ENCODE measurements at regions not wholly inside any gene's neighbourhood (a gene's known extent, or its start where the extent isn't known, plus 50 kb on each side); places are given as distances from the start of the nearest gene placed in this dataset.

DNA sequence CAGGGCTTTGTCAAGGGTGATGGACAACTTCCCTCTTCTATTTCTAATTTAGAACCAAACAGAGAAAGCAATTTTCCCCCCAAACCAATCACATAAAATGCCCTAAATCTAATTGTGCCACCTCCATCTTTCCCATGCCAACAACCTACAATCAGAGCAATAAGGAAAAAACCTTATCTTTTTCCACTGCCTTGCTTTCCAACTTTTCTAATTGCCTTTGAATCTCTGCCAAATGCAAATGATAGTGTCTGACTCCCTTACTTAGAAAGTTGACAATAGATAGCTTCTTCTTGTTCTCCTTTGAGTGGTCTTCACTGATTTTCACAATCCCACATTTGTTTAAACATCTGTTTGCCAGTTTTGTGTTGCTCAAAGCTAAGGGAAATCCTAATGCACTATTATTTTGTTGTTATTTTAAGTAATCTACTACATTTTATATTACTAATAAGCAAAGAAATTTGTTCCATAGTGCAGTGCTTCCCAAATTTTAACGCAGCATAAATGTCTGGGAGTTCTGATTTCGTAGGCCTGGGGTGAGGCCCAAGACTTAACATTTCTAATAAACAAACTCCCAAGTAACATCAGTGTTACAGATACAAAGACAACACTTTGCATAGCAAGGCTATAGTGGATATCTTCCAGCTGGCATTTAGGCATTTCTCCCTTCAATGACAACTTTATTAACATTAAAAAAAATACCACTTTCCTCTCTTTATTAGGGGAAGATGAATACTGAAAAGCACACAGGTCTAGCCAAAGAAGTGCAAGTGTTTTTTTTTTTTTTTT lies 696.3 kb upstream of the USP15 start (continued):
- TF ChIP-seq, protein P1, sequence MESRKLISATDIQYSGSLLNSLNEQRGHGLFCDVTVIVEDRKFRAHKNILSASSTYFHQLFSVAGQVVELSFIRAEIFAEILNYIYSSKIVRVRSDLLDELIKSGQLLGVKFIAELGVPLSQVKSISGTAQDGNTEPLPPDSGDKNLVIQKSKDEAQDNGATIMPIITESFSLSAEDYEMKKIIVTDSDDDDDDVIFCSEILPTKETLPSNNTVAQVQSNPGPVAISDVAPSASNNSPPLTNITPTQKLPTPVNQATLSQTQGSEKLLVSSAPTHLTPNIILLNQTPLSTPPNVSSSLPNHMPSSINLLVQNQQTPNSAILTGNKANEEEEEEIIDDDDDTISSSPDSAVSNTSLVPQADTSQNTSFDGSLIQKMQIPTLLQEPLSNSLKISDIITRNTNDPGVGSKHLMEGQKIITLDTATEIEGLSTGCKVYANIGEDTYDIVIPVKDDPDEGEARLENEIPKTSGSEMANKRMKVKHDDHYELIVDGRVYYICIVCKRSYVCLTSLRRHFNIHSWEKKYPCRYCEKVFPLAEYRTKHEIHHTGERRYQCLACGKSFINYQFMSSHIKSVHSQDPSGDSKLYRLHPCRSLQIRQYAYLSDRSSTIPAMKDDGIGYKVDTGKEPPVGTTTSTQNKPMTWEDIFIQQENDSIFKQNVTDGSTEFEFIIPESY (IDR thresholded peaks at IDR 0.05), result no peak
- TF ChIP-seq RXRA (IDR thresholded peaks at IDR 0.05) (no peak), FOXA2 (IDR thresholded peaks at IDR 0.05) (no peak)
- TF ChIP-seq, protein P2, sequence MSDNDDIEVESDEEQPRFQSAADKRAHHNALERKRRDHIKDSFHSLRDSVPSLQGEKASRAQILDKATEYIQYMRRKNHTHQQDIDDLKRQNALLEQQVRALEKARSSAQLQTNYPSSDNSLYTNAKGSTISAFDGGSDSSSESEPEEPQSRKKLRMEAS (IDR thresholded peaks at IDR 0.05), result no peak
- TF ChIP-seq, protein P3, sequence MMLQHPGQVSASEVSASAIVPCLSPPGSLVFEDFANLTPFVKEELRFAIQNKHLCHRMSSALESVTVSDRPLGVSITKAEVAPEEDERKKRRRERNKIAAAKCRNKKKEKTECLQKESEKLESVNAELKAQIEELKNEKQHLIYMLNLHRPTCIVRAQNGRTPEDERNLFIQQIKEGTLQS (IDR thresholded peaks at IDR 0.05), result no peak

DNA sequence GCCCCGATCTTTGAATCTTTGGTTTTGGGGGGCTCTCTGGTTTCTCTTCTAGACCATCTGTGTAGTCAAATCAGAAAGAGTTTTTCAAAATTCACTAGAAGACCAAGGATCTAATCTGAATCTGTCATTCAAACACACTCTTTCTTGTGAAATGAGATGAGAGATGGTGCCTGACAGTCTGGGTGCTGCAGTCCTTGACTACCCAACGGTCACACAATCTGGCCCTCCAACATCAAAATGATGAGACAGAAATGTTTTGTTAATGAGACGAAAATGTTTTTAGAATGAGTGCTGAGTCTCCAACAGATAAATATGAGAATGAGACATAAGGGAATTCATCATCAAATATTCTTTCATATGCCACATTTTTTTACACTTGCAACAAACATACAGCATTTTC lies 695.7 kb upstream of the USP15 start:
- Histone ChIP-seq H3K27ac (ENCODE audit: low read depth in 1 of 2, low read length in 2 of 2) (no peak overlapping the region), H3K9me3 (ENCODE audit: control insufficient read depth in 4 of 4, low read length in 3 of 4) (no peaks in the 10 kb centered on the region), H3K4me1 (ENCODE audit: control insufficient read depth in 4 of 4, insufficient read depth in 4 of 4, low read length in 3 of 4) (no peaks in the 10 kb centered on the region), H3K4me3 (ENCODE audit: low read depth in 1 of 3, low read length in 3 of 3) (no peak overlapping the region), H3K27me3 (ENCODE audit: control insufficient read depth in 4 of 4, insufficient read depth in 4 of 4, low read length in 3 of 4) (no peaks in the 10 kb centered on the region), H3K9ac (ENCODE audit: low read depth in 1 of 2, low read length in 2 of 2) (no peak overlapping the region), H3K36me3 (ENCODE audit: control insufficient read depth in 4 of 4, insufficient read depth in 3 of 4, low read depth in 1 of 4, low read length in 3 of 4) (no peaks in the 10 kb centered on the region)
- 38% methylated on average over 3 of the region's 3 CpGs for WGBS
- TF ChIP-seq JUND (IDR thresholded peaks at IDR 0.05) (no peak), NR2F2 (IDR thresholded peaks at IDR 0.05) (no peak), TAF1 (conservative IDR thresholded peaks at IDR 0.05) (no peak), FOXA1 (IDR thresholded peaks at IDR 0.05) (no peak), GABPA (IDR thresholded peaks at IDR 0.05 in 1 of 2, conservative IDR thresholded peaks at IDR 0.05 in 1 of 2) (no peak), SP1 (IDR thresholded peaks at IDR 0.05) (no peak), RAD21 (IDR thresholded peaks at IDR 0.05) (no peak), YY1 (IDR thresholded peaks at IDR 0.05) (no peak), HNF4A (conservative IDR thresholded peaks at IDR 0.05) (no peak), FOXA2 (IDR thresholded peaks at IDR 0.05) (no peak), EGR1 (IDR thresholded peaks at IDR 0.05; ENCODE audit: low read depth in 2 of 2) (no peak), RXRA (IDR thresholded peaks at IDR 0.05) (no peak), HNF4G (IDR thresholded peaks at IDR 0.05) (no peak)
- TF ChIP-seq, protein P2 (IDR thresholded peaks at IDR 0.05), result no peak
- TF ChIP-seq, protein P4, sequence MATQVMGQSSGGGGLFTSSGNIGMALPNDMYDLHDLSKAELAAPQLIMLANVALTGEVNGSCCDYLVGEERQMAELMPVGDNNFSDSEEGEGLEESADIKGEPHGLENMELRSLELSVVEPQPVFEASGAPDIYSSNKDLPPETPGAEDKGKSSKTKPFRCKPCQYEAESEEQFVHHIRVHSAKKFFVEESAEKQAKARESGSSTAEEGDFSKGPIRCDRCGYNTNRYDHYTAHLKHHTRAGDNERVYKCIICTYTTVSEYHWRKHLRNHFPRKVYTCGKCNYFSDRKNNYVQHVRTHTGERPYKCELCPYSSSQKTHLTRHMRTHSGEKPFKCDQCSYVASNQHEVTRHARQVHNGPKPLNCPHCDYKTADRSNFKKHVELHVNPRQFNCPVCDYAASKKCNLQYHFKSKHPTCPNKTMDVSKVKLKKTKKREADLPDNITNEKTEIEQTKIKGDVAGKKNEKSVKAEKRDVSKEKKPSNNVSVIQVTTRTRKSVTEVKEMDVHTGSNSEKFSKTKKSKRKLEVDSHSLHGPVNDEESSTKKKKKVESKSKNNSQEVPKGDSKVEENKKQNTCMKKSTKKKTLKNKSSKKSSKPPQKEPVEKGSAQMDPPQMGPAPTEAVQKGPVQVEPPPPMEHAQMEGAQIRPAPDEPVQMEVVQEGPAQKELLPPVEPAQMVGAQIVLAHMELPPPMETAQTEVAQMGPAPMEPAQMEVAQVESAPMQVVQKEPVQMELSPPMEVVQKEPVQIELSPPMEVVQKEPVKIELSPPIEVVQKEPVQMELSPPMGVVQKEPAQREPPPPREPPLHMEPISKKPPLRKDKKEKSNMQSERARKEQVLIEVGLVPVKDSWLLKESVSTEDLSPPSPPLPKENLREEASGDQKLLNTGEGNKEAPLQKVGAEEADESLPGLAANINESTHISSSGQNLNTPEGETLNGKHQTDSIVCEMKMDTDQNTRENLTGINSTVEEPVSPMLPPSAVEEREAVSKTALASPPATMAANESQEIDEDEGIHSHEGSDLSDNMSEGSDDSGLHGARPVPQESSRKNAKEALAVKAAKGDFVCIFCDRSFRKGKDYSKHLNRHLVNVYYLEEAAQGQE (IDR thresholded peaks at IDR 0.05), result no peak
- TF ChIP-seq, protein P1 (IDR thresholded peaks at IDR 0.05), result no peak
- TF ChIP-seq, protein P5, sequence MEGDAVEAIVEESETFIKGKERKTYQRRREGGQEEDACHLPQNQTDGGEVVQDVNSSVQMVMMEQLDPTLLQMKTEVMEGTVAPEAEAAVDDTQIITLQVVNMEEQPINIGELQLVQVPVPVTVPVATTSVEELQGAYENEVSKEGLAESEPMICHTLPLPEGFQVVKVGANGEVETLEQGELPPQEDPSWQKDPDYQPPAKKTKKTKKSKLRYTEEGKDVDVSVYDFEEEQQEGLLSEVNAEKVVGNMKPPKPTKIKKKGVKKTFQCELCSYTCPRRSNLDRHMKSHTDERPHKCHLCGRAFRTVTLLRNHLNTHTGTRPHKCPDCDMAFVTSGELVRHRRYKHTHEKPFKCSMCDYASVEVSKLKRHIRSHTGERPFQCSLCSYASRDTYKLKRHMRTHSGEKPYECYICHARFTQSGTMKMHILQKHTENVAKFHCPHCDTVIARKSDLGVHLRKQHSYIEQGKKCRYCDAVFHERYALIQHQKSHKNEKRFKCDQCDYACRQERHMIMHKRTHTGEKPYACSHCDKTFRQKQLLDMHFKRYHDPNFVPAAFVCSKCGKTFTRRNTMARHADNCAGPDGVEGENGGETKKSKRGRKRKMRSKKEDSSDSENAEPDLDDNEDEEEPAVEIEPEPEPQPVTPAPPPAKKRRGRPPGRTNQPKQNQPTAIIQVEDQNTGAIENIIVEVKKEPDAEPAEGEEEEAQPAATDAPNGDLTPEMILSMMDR (IDR thresholded peaks at IDR 0.05; ENCODE audit: low read depth, low read length, missing input control), result no peak
- TF ChIP-seq, protein P3 (IDR thresholded peaks at IDR 0.05), result no peak
- DNase-seq (ENCODE audit: low spot score), result no peak
